DND-41 (cell line): ENCODE measurements at regions not wholly inside any gene's neighbourhood (a gene's known extent, or its start where the extent isn't known, plus 50 kb on each side); places are given as distances from the start of the nearest gene placed in this dataset.

Experiments
- ATAC-seq: fragments of 200-7000 bp; cut with Tn5 transposase; 3 replicates; pipeline ENCODE4 v1.9.1; 2021; ENCODE audit warnings: low read depth; ENCODE audit not compliant: insufficient read depth
- DNase-seq: peaks from one replicate; pipeline ENCODE4 v3.0.0-alpha.2; 2020
- H2AFZ ChIP-seq: 2 replicates; pipeline ENCODE4 v1.6.0; 2012; ENCODE audit warnings: low read depth, low read length
- H3K27ac ChIP-seq: 2 replicates; pipeline ENCODE4 v1.5.1; 2012; ENCODE audit warnings: low read length, inconsistent platforms
- H3K27me3 ChIP-seq: fragments of 200-600 bp; sonication (generic); 2 replicates; pipeline ENCODE4 v1.6.0; 2012; ENCODE audit warnings: low read length, mild to moderate bottlenecking, inconsistent platforms; ENCODE audit not compliant: insufficient read depth, poor library complexity
- H3K36me3 ChIP-seq: 2 replicates; pipeline ENCODE4 v1.5.1; 2012; ENCODE audit warnings: low read length, inconsistent platforms; ENCODE audit not compliant: insufficient read depth
- H3K4me1 ChIP-seq: 2 replicates; pipeline ENCODE4 v1.5.1; 2012; ENCODE audit warnings: mild to moderate bottlenecking, low read length; ENCODE audit not compliant: insufficient read depth
- H3K4me2 ChIP-seq: 2 replicates; pipeline ENCODE4 v1.6.0; 2012; ENCODE audit warnings: mild to moderate bottlenecking, moderate library complexity, low read length, inconsistent platforms; ENCODE audit not compliant: insufficient read depth
- H3K4me3 ChIP-seq, 2 experiments: fragments of 200-600 bp in 1 of 2; shearing (Covaris generic) in 1 of 2; 2 replicates each; pipeline ENCODE4 v1.5.1; 2012 to 2016; ENCODE audit warnings: inconsistent platforms in 2 of 2, low read length in 2 of 2, mild to moderate bottlenecking in 2 of 2, low read depth in 1 of 2, moderate library complexity in 1 of 2
- H3K79me2 ChIP-seq: 2 replicates; pipeline ENCODE4 v1.6.0; 2012; ENCODE audit warnings: low read length, inconsistent platforms; ENCODE audit not compliant: insufficient read depth
- H3K9ac ChIP-seq: 2 replicates; pipeline ENCODE4 v1.6.0; 2012; ENCODE audit warnings: low read depth, mild to moderate bottlenecking, inconsistent platforms, low read length, moderate library complexity
- H3K9me3 ChIP-seq: 2 replicates; pipeline ENCODE4 v1.5.1; 2012; ENCODE audit warnings: low read length, moderate library complexity, mild to moderate bottlenecking, inconsistent platforms; ENCODE audit not compliant: insufficient read depth, severe bottlenecking
- H4K20me1 ChIP-seq: 2 replicates; pipeline ENCODE4 v1.6.0; 2012; ENCODE audit warnings: low read length; ENCODE audit not compliant: insufficient read depth
- CTCF ChIP-seq: IDR thresholded peaks from 2 replicates; pipeline ENCODE4 v1.5.1; 2012; ENCODE audit warnings: borderline replicate concordance, low read length, moderate library complexity, mild to moderate bottlenecking; ENCODE audit not compliant: poor library complexity, severe bottlenecking; ENCODE audit errors: extremely low read depth
- EZH2 ChIP-seq: IDR thresholded peaks from 3 replicates; pipeline ENCODE4 v1.6.1; 2012; ENCODE audit warnings: borderline replicate concordance, low read depth, mild to moderate bottlenecking, moderate library complexity, low read length, inconsistent platforms; ENCODE audit not compliant: severe bottlenecking

GRCh38 chr13:78030341-78030896 is 111.8 kb upstream of the EDNRB start:
- no peak overlapping the region for H3K27ac ChIP-seq
- ATAC-seq, result no peak
- H3K9me3 ChIP-seq, result no peaks in the 10 kb centered on the region
- H2AFZ ChIP-seq, result no peak overlapping the region
- no peak for TF ChIP-seq EZH2
- TF ChIP-seq CTCF, result no peak
- no peaks in the 10 kb centered on the region for H3K79me2 ChIP-seq
- H3K4me2 ChIP-seq, result no peak overlapping the region
- no peak overlapping the region for H3K9ac ChIP-seq
- no peak for DNase-seq
- no peaks in the 10 kb centered on the region for H3K36me3 ChIP-seq
- no peak overlapping the region for H3K4me3 ChIP-seq
- H3K27me3 ChIP-seq, result no peaks in the 10 kb centered on the region
- H3K4me1 ChIP-seq, result no peaks in the 10 kb centered on the region
- no peaks in the 10 kb centered on the region for H4K20me1 ChIP-seq

GRCh38 chr13:78029901-78030300 is 111.3 kb upstream of the EDNRB start:
- Histone ChIP-seq H3K36me3 (no peaks in the 10 kb centered on the region), H4K20me1 (no peaks in the 10 kb centered on the region), H3K4me2 (no peak overlapping the region)

GRCh38 chr13:78028960-78029359 is 110.3 kb upstream of the EDNRB start:
- H3K36me3 ChIP-seq, result no peaks in the 10 kb centered on the region
- no peaks in the 10 kb centered on the region for H3K27me3 ChIP-seq
- no peaks in the 10 kb centered on the region for H4K20me1 ChIP-seq
- H3K4me2 ChIP-seq, result no peak overlapping the region
- ATAC-seq (no peak), DNase-seq (no peak)
- no peaks in the 10 kb centered on the region for H3K4me1 ChIP-seq
- H3K4me3 ChIP-seq, result no peak overlapping the region
- TF ChIP-seq EZH2 (no peak), CTCF (no peak)
- H3K9ac ChIP-seq, result no peak overlapping the region
- H2AFZ ChIP-seq, result no peak overlapping the region
- H3K27ac ChIP-seq, result no peak overlapping the region
- H3K9me3 ChIP-seq, result no peaks in the 10 kb centered on the region
- no peaks in the 10 kb centered on the region for H3K79me2 ChIP-seq

More at GRCh38 chr13:78029901-78030300, 111.3 kb upstream of the EDNRB start:
- TF ChIP-seq CTCF (no peak), EZH2 (no peak)
- H3K27me3 ChIP-seq, result no peaks in the 10 kb centered on the region
- no peak overlapping the region for H3K4me3 ChIP-seq
- no peak overlapping the region for H3K9ac ChIP-seq
- no peak overlapping the region for H3K27ac ChIP-seq
- H3K79me2 ChIP-seq, result no peaks in the 10 kb centered on the region
- H2AFZ ChIP-seq, result no peak overlapping the region
- DNase-seq, result no peak
- H3K9me3 ChIP-seq, result no peaks in the 10 kb centered on the region
- no peak for ATAC-seq
- H3K4me1 ChIP-seq, result no peaks in the 10 kb centered on the region

GRCh38 chr13:78024996-78025395 is 106.4 kb upstream of the EDNRB start:
- no peak for ATAC-seq
- Histone ChIP-seq H3K27ac (no peak overlapping the region), H3K27me3 (no peaks in the 10 kb centered on the region), H3K36me3 (no peaks in the 10 kb centered on the region), H4K20me1 (no peaks in the 10 kb centered on the region), H3K9me3 (no peaks in the 10 kb centered on the region), H3K79me2 (no peaks in the 10 kb centered on the region), H2AFZ (no peak overlapping the region), H3K9ac (no peak overlapping the region), H3K4me3 (no peak overlapping the region), H3K4me2 (no peak overlapping the region), H3K4me1 (peaks cover 12% of the 10 kb centered on the region)
- TF ChIP-seq CTCF (no peak), EZH2 (no peak)
- DNase-seq, result no peak
